ENCODE measurements at regions not wholly inside any gene's neighbourhood (a gene's known extent, or its start where the extent isn't known, plus 50 kb on each side); places are given as distances from the start of the nearest gene placed in this dataset.

DNA sequence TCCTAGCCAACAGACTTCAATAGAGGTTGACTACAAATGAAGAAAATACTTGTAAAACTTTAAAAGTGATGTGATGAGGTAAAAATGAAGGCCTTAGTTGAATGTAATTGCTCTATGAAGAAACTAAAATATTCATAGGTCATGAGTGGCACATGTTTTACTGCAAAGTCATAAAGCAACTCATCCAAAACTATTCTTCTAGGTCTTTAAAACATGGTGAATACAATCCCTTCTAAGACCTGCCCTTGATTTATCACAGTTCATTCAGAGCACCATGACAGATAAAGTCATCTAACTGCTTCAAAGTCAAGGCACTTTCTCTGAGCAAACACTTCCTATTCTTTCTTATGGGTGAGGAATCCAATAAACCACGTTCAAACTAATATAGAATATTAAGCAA lies 713.5 kb downstream of the SORCS1 start:
- H3K27ac ChIP-seq (ENCODE audit: low read depth, low read length) = no peak overlapping the region
- no CpG with 5 or more reads among the region's 1 CpG for whole genome bisulfite sequencing (ENCODE audit: extremely low coverage, insufficient coverage, insufficient read length)
- H2BK12ac ChIP-seq (ENCODE audit: low read length) = no peak overlapping the region
- H3K79me1 ChIP-seq (ENCODE audit: low read length) = no peaks in the 10 kb centered on the region
- no peaks in the 10 kb centered on the region for H3K79me2 ChIP-seq (ENCODE audit: control insufficient read depth, insufficient read depth, low read length, poor library complexity)
- H3K4me2 ChIP-seq (ENCODE audit: low read length) = no peak overlapping the region
- no peaks in the 10 kb centered on the region for H3K36me3 ChIP-seq (ENCODE audit: control insufficient read depth in 1 of 2, insufficient read depth in 2 of 2, low read length in 2 of 2)
- H2BK5ac ChIP-seq (ENCODE audit: low read depth, low read length, poor library complexity) = no peak overlapping the region
- H4K91ac ChIP-seq (ENCODE audit: low read depth, low read length) = no peak overlapping the region
- DNase-seq = no peak
- no peak overlapping the region for H4K8ac ChIP-seq (ENCODE audit: low read depth, low read length)
- no peaks in the 10 kb centered on the region for H3K27me3 ChIP-seq (ENCODE audit: insufficient read depth, low read length)
- no peak overlapping the region for H4K12ac ChIP-seq (ENCODE audit: low read depth, low read length)
- no peaks in the 10 kb centered on the region for H3K4me1 ChIP-seq (ENCODE audit: control insufficient read depth in 1 of 2, insufficient read depth in 2 of 2, low read length in 2 of 2)
- H3K9ac ChIP-seq (ENCODE audit: low read length) = no peak overlapping the region
- no peak overlapping the region for H3K23ac ChIP-seq (ENCODE audit: low read length)
- H3K4ac ChIP-seq (ENCODE audit: low read depth, low read length) = no peak overlapping the region
- H3K14ac ChIP-seq (ENCODE audit: low read length) = no peak overlapping the region
- no peak overlapping the region for H3K4me3 ChIP-seq (ENCODE audit: low read depth, low read length)
- H3K9me3 ChIP-seq (ENCODE audit: insufficient read depth, low read depth, low read length) = no peaks in the 10 kb centered on the region
- H2BK120ac ChIP-seq (ENCODE audit: insufficient read depth, low read length, poor library complexity) = no peak overlapping the region
- no peak overlapping the region for H3K18ac ChIP-seq (ENCODE audit: low read length)
- H2AFZ ChIP-seq (ENCODE audit: insufficient read depth, low read length, poor library complexity) = no peak overlapping the region
- H2AK5ac ChIP-seq (ENCODE audit: low read length) = no peak overlapping the region

DNA sequence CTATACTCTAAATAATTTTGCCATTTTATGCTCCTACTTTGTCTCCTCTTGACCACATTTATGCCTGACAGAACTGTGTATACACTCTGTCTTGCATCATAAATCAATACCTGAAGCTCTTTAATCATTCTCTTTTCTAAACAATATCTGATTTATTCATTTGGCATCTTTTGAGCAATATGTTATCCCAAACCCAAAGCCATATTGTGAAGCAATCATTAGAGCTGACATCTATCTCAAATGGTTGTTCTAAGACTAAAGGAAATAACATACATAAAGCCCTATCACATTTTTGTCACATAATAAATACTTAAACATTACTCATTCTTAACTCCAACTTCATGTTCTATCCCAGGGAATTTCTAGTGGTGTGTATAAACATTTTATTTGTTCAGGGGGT lies 717.6 kb downstream of the SORCS1 start:
- Histone ChIP-seq H3K18ac (ENCODE audit: low read length) (no peak overlapping the region), H2BK5ac (ENCODE audit: low read depth, low read length, poor library complexity) (no peak overlapping the region), H4K8ac (ENCODE audit: low read depth, low read length) (no peak overlapping the region), H3K23ac (ENCODE audit: low read length) (no peak overlapping the region), H2BK120ac (ENCODE audit: insufficient read depth, low read length, poor library complexity) (no peak overlapping the region), H4K91ac (ENCODE audit: low read depth, low read length) (no peak overlapping the region), H3K79me1 (ENCODE audit: low read length) (no peaks in the 10 kb centered on the region), H3K36me3 (ENCODE audit: control insufficient read depth in 1 of 2, insufficient read depth in 2 of 2, low read length in 2 of 2) (no peaks in the 10 kb centered on the region), H3K79me2 (ENCODE audit: control insufficient read depth, insufficient read depth, low read length, poor library complexity) (no peaks in the 10 kb centered on the region), H3K9me3 (ENCODE audit: insufficient read depth, low read depth, low read length) (no peaks in the 10 kb centered on the region), H3K14ac (ENCODE audit: low read length) (no peak overlapping the region), H2AFZ (ENCODE audit: insufficient read depth, low read length, poor library complexity) (no peak overlapping the region), H3K27ac (ENCODE audit: low read depth, low read length) (no peak overlapping the region), H3K4me2 (ENCODE audit: low read length) (no peak overlapping the region), H2AK5ac (ENCODE audit: low read length) (no peak overlapping the region), H2BK12ac (ENCODE audit: low read length) (no peak overlapping the region), H3K9ac (ENCODE audit: low read length) (no peak overlapping the region), H3K4ac (ENCODE audit: low read depth, low read length) (no peak overlapping the region), H3K4me1 (ENCODE audit: control insufficient read depth in 1 of 2, insufficient read depth in 2 of 2, low read length in 2 of 2) (no peaks in the 10 kb centered on the region), H4K12ac (ENCODE audit: low read depth, low read length) (no peak overlapping the region), H3K4me3 (ENCODE audit: low read depth, low read length) (no peak overlapping the region), H3K27me3 (ENCODE audit: insufficient read depth, low read length) (no peaks in the 10 kb centered on the region)
- DNase-seq = no peak

DNA sequence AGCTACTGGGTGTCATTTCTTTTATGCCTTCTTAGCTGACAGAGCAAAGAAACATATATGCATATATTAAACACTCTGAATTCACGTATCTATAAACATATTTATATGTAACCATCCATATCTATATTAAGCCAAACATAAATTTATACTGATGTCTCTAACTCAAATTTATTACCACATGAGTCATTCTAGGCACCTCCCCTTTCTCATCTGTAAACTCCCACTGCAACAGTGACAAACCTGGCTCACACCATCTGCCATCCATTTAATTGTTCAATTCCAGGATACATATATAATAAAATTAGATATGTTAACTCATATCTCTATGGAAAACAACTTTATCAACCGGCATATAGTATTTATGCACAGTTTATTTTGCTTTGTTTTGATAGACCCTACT lies 722.3 kb downstream of the SORCS1 start:
- Histone ChIP-seq H2BK5ac (ENCODE audit: low read depth, low read length, poor library complexity) (no peak overlapping the region), H3K4ac (ENCODE audit: low read depth, low read length) (no peak overlapping the region), H2BK120ac (ENCODE audit: insufficient read depth, low read length, poor library complexity) (no peak overlapping the region), H3K36me3 (ENCODE audit: control insufficient read depth in 1 of 2, insufficient read depth in 2 of 2, low read length in 2 of 2) (no peaks in the 10 kb centered on the region), H3K9ac (ENCODE audit: low read length) (no peak overlapping the region), H3K27me3 (ENCODE audit: insufficient read depth, low read length) (no peaks in the 10 kb centered on the region), H2BK12ac (ENCODE audit: low read length) (no peak overlapping the region), H4K8ac (ENCODE audit: low read depth, low read length) (no peak overlapping the region), H3K27ac (ENCODE audit: low read depth, low read length) (no peak overlapping the region), H3K4me2 (ENCODE audit: low read length) (no peak overlapping the region), H3K9me3 (ENCODE audit: insufficient read depth, low read depth, low read length) (no peaks in the 10 kb centered on the region), H3K4me3 (ENCODE audit: low read depth, low read length) (no peak overlapping the region), H3K79me2 (ENCODE audit: control insufficient read depth, insufficient read depth, low read length, poor library complexity) (no peaks in the 10 kb centered on the region), H2AFZ (ENCODE audit: insufficient read depth, low read length, poor library complexity) (no peak overlapping the region), H3K14ac (ENCODE audit: low read length) (no peak overlapping the region), H4K12ac (ENCODE audit: low read depth, low read length) (no peak overlapping the region), H3K18ac (ENCODE audit: low read length) (no peak overlapping the region), H2AK5ac (ENCODE audit: low read length) (no peak overlapping the region), H3K23ac (ENCODE audit: low read length) (no peak overlapping the region), H3K79me1 (ENCODE audit: low read length) (no peaks in the 10 kb centered on the region), H3K4me1 (ENCODE audit: control insufficient read depth in 1 of 2, insufficient read depth in 2 of 2, low read length in 2 of 2) (no peaks in the 10 kb centered on the region), H4K91ac (ENCODE audit: low read depth, low read length) (no peak overlapping the region)
- whole genome bisulfite sequencing (ENCODE audit: extremely low coverage, insufficient coverage, insufficient read length) = no CpG with 5 or more reads among the region's 2 CpGs
- no peak for DNase-seq

DNA sequence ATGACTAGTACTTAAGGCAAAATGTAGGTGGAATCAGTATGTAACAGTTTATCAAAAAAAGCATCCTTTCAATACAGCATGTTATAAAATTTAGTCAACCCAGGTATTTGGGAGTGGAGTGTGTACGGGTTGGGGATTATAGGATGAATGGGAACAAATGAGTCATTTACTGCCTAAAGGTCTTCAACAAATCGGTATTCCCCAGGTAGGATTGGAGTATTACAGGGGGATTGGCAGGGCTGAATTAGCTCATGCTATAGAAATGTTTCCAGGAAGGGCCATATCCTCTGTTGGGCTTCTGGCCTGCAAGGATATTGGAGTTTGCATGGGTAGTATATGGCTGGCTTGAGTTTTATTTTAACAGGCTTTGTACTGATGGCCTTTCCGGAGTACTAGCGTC lies 723.7 kb downstream of the SORCS1 start:
- Histone ChIP-seq H4K8ac (ENCODE audit: low read depth, low read length) (no peak overlapping the region), H2BK12ac (ENCODE audit: low read length) (no peak overlapping the region), H3K9ac (ENCODE audit: low read length) (no peak overlapping the region), H3K4me2 (ENCODE audit: low read length) (no peak overlapping the region), H2BK120ac (ENCODE audit: insufficient read depth, low read length, poor library complexity) (no peak overlapping the region), H2AFZ (ENCODE audit: insufficient read depth, low read length, poor library complexity) (no peak overlapping the region), H4K12ac (ENCODE audit: low read depth, low read length) (no peak overlapping the region), H3K79me2 (ENCODE audit: control insufficient read depth, insufficient read depth, low read length, poor library complexity) (no peaks in the 10 kb centered on the region), H3K79me1 (ENCODE audit: low read length) (no peaks in the 10 kb centered on the region), H3K14ac (ENCODE audit: low read length) (no peak overlapping the region), H3K23ac (ENCODE audit: low read length) (no peak overlapping the region), H3K4me3 (ENCODE audit: low read depth, low read length) (no peak overlapping the region), H3K18ac (ENCODE audit: low read length) (no peak overlapping the region), H3K27ac (ENCODE audit: low read depth, low read length) (no peak overlapping the region), H3K9me3 (ENCODE audit: insufficient read depth, low read depth, low read length) (no peaks in the 10 kb centered on the region), H3K4me1 (ENCODE audit: control insufficient read depth in 1 of 2, insufficient read depth in 2 of 2, low read length in 2 of 2) (no peaks in the 10 kb centered on the region), H4K91ac (ENCODE audit: low read depth, low read length) (no peak overlapping the region), H3K36me3 (ENCODE audit: control insufficient read depth in 1 of 2, insufficient read depth in 2 of 2, low read length in 2 of 2) (no peaks in the 10 kb centered on the region), H2BK5ac (ENCODE audit: low read depth, low read length, poor library complexity) (no peak overlapping the region), H3K27me3 (ENCODE audit: insufficient read depth, low read length) (no peaks in the 10 kb centered on the region), H2AK5ac (ENCODE audit: low read length) (no peak overlapping the region), H3K4ac (ENCODE audit: low read depth, low read length) (no peak overlapping the region)
- no peak for DNase-seq
- WGBS (ENCODE audit: extremely low coverage, insufficient coverage, insufficient read length) = no CpG with 5 or more reads among the region's 4 CpGs

DNA sequence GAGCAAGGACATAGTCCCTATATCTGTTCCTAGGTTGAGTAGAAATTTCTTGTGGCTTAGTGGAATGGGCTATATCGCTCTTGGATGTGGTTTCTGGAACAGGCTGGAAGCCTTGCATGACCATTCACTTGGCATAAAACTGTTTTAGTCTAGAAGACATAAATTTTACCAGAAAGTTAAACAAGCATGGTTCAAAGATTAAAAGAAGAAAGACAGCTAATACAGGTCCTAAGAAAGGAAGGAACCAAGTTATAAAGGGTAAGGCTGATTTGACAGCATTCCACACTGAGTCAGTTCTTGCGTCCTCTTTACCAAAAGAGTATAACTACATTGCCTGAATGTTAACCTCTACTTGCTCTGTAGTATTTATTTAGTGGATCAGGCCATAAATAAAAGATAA lies 724.2 kb downstream of the SORCS1 start:
- Histone ChIP-seq H2BK120ac (ENCODE audit: insufficient read depth, low read length, poor library complexity) (no peak overlapping the region), H4K12ac (ENCODE audit: low read depth, low read length) (no peak overlapping the region), H3K27me3 (ENCODE audit: insufficient read depth, low read length) (no peaks in the 10 kb centered on the region), H3K4me3 (ENCODE audit: low read depth, low read length) (no peak overlapping the region), H3K18ac (ENCODE audit: low read length) (no peak overlapping the region), H2AK5ac (ENCODE audit: low read length) (no peak overlapping the region), H3K14ac (ENCODE audit: low read length) (no peak overlapping the region), H3K4ac (ENCODE audit: low read depth, low read length) (no peak overlapping the region), H2BK12ac (ENCODE audit: low read length) (no peak overlapping the region), H4K8ac (ENCODE audit: low read depth, low read length) (no peak overlapping the region), H3K36me3 (ENCODE audit: control insufficient read depth in 1 of 2, insufficient read depth in 2 of 2, low read length in 2 of 2) (no peaks in the 10 kb centered on the region), H3K4me1 (ENCODE audit: control insufficient read depth in 1 of 2, insufficient read depth in 2 of 2, low read length in 2 of 2) (no peaks in the 10 kb centered on the region), H2AFZ (ENCODE audit: insufficient read depth, low read length, poor library complexity) (no peak overlapping the region), H3K79me1 (ENCODE audit: low read length) (no peaks in the 10 kb centered on the region), H3K23ac (ENCODE audit: low read length) (no peak overlapping the region), H3K9me3 (ENCODE audit: insufficient read depth, low read depth, low read length) (no peaks in the 10 kb centered on the region), H3K27ac (ENCODE audit: low read depth, low read length) (no peak overlapping the region), H4K91ac (ENCODE audit: low read depth, low read length) (no peak overlapping the region), H2BK5ac (ENCODE audit: low read depth, low read length, poor library complexity) (no peak overlapping the region), H3K79me2 (ENCODE audit: control insufficient read depth, insufficient read depth, low read length, poor library complexity) (no peaks in the 10 kb centered on the region), H3K9ac (ENCODE audit: low read length) (no peak overlapping the region), H3K4me2 (ENCODE audit: low read length) (no peak overlapping the region)
- WGBS (ENCODE audit: extremely low coverage, insufficient coverage, insufficient read length) = no CpG with 5 or more reads among the region's 2 CpGs
- no peak for DNase-seq

All from trophoblast cell (in vitro differentiated cells and primary cell).